HG02840 (cell line): ENCODE measurements at regions not wholly inside any gene's neighbourhood (a gene's known extent, or its start where the extent isn't known, plus 50 kb on each side); places are given as distances from the start of the nearest gene placed in this dataset.
"Not testable (repeated sequence)": the region's sequence is repeated elsewhere in the genome, so short reads cannot be mapped to it uniquely, and the experiment has no call there.

Experiments used
- ATAC-seq: cut with Tn5 transposase; IDR thresholded peaks from one replicate; pipeline ENCODE4 v1.9.1; 2021; ENCODE audit warnings: mild to moderate bottlenecking, moderate library complexity, moderate number of reproducible peaks; ENCODE audit not compliant: unreplicated experiment, low FRiP score

DNA sequence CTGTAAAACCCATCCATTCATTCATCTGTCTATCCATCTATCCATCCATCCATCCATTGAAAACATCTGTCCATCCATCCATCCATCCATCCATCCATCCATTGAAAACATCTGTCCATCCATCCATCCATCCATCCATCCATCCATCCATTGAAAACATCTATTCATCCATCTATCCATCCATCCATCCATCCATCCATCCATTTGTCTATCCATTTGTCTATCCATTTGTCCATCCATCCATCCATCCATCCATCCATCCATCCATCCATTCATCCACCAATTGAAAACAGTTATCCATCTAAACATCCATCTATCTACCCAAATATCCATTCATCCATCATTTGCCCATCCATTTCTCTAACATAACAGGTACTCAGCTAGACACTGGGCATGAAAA is 145.3 kb upstream of the TBX3 start:
- ATAC-seq: not testable (repeated sequence)

DNA sequence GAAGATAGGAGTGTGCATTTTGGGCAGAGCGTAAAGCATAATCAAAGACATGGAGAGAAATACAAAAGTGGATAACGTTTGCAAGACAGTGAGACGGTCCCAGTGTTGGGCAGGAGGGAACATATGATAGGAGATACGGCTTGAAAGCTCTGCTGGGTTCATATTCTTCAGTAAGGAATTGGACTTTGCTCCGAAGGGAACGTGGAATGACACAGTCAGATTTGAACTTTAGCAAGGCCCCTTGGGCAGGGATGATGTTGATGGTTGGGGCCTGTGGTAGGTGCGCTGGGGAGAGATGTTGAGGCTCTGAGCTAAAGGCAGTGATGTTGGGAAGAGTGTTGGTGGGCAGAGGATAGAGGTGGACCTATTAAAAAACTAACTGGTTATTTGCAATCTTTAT is 143.5 kb upstream of the TBX3 start:
- ATAC-seq: no peak

DNA sequence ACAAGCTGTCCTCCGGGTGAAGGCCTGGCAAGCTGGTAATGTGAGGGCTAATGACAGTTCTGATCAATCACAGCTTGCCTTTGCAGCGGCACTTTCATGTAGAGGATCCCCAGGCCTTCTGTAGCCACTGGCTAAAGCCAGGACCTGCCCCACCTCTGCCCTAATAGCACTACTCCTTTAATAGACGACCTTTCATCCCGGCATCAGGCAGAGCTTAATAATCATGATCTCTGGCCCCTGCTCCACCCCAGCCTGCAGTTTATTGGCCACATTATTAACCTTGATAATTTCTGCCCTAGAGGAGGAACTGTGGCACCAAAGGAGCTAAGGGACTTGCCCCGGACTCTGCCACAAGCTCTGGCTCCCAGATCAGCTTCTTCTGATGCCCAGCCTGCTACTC is 142.3 kb upstream of the TBX3 start:
- ATAC-seq: no peak

DNA sequence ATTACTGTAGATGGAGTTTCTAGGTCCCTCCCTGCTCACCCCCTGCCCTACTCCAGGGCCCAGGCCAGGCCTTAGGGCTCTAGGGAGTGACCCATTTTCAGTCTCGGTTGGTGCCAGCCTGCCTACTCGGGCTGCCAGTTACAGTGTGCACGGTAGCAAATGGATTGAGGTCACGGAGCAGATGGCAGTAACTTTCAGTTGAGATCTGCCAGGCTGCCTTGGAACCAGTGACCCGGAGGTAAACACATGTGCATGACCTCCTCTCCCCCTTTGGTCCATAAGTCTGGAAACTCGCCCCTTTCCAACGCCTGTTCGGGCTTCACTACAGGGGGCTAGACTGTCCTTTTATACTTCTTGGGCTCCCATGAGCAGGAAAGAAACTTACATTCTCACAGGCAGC is 139.7 kb upstream of the TBX3 start:
- no peak for ATAC-seq

DNA sequence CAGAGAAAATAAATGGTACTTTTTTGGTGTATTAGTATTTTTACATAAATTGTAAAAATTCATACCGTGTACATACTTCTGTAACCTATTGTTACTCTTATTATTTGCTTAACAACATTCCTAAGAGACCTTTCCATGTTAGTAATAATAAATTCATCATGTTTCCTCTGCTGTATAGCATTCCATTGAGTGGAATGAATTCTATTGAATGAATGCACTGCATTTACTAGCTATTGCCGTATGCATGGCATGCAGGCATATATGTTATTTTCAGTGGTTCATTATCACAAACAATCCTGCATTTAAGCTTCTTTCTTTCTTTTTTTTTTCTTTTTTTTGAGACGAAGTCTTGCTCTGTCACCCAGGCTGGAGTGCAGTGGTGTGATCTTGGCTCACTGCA is 137.6 kb upstream of the TBX3 start:
- no peak for ATAC-seq

DNA sequence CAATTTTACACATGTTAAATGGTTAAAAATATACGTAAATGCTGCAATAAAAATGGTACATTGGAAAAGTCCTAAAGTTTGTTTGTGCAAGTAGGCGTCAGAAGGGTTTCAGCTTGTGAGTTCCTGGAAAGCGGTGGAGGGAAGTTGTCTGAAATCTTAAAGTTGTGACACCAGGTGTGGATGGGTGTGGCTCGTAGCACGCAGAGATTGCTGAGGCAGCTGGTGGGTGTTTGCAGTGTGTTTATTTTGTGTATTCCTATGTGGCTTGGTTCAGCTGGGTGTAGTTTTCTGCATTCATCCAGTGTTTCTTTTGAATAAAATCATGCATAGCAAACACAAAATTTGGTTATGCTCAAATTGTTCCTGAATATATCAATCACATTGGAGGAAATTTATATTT is 136.8 kb upstream of the TBX3 start:
- no peak for ATAC-seq

DNA sequence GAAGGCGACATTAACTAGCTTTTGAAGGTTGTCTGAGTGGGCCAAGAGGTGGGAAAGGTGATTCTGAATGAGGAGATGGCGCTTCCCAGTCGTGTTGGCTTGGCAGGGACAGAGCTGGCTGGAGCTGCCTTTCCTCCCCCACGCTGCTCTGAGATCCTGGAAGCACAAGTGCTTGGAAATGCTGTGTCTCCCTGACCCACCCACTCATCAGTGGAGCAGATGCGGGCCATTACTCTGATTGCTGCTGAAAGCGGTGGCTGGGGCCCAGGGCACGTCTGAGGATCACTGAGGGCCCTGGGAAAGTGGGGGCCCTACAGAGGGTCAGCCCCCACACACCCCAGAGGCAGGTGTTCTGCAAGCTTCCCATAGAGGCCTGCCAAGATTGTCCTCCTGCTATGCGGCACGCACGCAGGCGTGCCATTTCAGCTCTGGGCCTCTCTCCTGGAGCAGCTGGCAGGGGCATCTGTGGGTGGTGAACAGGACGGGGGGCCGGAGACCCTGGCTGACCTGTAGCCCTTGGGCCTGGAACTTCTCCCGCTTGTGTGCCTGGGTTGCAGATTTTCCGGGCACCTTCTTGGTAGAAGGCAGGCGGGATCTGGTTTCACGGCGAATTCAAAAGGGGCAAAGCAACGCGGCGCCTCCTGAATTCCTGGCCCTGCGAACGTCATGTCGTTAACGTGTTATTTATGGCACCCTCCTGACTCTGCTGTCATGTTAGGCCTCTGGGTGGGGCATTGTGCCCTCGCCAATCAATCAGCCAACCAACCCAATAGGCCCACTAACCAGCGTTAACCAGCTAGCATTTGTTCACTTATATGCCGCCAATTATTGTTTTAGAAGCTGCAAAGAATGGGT is 133.8 kb upstream of the TBX3 start:
- ATAC-seq: no peak

DNA sequence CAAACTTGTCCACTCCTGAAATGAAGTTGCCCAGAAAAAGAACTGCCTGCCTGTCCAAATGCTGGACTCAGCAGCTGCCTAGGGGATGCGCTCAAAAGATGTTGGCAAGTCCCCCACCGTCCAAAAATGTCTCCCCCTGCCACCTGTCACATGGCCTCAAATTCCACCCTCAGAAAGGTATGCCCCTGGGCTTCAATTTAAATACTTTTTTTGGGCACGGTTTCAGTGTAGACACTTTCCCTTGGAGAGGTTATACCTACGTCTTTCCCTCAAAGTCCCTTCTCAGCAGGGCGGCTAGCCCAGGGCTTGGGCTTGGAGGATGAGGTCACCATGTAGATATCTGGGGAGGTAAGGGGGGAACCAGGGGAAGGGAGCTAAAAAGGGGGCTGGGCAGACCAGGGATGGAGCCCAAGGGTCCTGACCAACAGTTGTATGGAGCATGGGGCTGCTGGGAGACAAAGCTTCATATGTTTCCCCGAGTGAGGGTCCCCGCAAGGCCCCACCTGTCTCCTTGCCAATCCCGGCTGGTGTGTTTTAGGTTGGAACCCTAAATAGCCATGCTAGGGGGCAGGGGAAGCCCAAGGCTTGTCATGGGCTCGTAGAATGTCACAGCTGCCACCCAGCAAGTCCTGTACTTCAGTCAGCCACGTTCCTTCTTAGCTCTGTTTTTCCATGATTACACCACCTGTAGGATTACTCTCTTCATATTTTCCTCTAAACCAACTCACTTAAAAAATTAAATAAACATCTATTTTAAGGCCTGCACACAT is 131.2 kb upstream of the TBX3 start:
- no peak for ATAC-seq

DNA sequence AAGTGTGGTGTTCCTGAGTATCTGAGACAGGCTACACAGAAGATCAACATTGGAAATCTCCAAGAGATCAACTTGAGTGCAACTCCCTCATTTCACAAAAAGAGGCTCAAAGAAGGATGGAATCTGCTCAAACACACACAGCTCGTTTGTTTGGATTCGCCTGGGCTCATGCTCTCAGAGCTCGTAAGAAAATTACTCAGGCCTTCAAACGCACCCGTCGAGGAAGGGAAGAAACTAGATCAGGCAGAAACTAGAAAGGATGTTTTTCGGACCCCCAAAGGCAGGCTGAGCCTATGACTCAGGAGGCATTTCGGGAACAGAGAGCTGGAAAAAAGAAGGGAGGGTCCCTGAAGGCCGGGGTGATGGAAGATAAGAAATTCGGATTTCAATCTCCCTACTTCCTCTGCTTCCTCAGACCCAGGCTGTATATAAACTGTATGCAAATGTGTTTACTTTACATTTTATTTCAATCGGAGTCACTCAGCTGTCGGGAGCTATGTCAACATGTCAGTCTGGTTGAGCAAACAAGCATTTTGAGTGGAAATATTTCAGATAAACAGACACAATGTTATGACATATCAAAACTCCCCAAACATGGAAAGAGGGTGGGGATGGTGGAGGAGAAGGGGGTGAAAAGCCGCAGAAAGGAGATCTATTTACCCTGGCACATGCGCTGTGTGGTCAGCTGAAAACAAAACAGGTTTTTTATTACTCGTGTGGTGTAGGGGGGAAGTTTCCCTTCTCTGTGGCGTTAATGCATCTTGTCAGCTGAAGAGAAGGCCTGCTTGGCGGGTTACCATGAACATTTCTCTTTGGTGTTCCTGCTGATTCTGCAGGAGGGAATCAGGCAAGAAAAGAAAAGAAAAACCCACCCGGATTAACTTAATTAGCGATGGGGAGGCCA is 129.1 kb upstream of the TBX3 start:
- no peak for ATAC-seq

DNA sequence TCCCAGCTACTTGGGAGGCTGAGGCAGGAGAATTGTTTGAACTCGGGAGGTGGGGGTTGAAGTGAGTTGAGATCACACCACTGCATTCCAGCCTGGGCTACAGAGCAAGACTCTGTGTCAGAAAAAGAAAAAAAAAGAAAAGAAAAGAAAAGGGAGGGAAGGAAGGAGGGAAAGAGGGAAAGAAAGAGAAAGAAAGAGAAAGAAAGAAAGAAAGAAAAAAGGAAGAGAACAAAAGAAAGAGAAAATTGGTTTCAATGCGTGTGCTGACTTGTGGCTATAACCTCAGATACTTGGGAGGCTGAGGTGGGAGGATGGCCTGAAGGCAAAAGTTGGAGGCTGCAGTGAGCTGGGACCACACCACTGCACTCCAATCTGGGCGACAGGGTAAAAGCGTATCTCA is 128.4 kb upstream of the TBX3 start:
- ATAC-seq: no peak

DNA sequence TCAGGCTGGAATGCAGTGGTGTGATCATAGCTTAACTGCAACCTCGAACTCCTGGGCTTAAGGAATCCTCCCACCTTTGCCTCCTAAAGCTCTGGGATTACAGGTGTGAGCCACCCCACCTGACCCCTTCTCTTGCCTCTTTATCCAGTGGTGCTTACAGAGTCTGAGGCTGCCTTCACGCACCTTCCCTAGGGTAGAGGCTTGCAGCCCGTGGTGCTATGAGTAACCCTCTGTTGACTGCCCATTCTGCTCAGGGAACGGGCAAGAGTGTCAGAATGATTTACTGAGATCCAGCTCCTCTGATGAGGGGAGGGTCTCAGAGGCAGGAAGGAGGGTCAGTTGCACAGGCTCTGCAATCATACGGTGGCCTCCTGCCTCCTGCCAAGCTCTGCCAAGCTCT is 125.1 kb upstream of the TBX3 start:
- ATAC-seq: no peak

DNA sequence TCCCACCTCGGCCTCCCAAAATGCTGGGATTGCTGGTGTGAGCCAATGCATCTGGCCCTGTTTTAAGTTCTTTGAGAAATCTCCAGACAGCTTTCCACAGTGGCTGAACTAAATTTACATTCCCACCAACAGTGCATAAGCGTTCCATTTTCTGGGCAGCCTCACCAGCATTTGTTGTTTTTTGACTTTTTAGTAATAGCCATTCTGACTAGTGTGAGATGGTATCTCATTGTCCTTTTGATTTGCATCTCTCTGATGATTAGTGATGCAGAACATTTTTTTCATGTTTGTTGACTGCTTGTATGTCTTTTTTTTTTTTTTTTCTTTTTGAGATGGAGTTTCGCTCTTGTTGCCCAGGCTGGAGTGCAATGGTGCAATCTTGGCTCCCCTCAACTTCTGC is 117.4 kb upstream of the TBX3 start:
- not testable (repeated sequence) for ATAC-seq

DNA sequence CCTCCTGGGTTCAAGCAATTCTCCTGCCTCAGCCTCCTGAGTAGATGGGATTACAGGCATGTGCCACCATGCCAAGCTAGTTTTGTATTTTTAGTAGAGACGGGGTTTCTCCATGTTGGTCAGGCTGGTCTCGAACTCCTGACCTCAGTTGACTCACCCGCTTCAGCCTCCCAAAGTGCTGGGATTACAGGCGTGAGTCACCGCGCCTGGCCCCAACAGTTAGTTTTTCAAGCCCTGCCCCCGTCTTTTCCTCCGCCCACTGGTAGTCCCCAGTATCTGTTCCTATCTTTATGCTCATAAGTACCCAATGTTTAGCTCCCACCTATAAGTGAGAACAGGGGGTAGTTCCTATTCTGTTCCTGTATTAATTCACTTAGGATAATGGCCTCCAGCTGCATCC is 116.6 kb upstream of the TBX3 start:
- ATAC-seq: not testable (repeated sequence)

DNA sequence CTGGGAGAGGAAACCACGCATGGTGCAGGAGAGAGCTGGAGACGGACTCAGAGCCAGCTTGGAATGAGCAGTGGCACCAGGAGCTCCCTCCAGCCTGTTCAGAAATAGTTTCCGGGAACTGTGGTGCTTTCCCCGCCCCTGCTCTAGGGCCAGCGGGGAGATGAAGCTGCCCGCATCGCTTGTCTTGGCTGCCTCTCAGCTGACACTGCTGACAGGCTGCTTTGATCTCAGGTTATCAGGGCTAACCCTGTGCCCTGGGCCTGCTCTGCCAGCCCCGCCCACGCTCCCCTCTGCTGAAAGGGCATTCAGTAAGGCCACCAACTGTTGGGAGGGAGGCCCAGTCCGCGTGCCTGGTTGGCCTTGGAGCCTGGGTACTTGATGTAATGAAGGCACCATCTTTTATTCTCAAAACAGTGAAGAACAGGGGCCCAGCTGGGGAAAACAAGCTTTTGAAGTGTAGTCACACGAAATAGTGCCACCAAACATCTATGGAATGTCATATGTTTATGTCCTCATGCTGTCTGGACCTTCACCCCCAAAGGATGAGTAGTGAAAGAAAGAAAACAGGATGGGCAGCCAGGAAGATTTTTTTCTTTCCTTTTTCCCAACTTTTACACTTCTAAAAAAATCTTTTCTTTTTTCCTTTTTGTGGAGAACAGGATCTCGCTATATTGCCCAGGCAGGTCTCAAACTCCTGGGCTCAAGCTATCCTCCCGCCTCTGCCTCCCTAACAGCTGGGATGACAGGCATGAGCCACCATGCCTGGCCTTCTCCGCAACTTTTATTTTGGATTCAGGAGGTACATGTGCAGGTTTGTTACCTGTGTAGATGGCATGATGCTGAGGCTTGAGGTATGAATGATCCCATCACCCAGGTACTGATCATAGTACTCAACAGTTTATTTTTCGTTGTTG is 115.9 kb upstream of the TBX3 start:
- no peak for ATAC-seq

DNA sequence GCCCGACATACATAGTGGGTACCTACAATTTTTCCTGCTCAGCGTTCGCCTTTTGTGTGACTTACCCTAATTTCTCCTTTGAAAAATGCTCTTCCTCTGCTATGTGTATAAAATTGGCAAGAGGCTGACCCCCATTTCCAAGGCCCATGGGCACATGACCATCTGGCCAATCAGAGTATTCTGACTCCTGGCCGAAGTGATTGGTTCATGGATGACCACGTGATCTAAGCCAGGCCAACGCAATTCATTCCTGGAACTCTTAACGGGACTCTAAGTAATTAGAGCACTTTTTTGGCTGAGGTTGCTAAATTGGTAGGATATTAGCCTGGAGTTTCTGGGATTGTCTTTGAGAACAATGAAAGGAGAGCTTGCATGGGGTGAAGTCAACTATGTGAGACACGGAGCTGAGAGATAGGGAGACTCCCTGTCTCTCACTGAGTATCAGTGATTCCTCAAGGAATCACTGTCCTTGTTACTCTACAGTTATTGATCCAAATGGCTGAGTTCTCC is 110.1 kb upstream of the TBX3 start:
- no peak for ATAC-seq

DNA sequence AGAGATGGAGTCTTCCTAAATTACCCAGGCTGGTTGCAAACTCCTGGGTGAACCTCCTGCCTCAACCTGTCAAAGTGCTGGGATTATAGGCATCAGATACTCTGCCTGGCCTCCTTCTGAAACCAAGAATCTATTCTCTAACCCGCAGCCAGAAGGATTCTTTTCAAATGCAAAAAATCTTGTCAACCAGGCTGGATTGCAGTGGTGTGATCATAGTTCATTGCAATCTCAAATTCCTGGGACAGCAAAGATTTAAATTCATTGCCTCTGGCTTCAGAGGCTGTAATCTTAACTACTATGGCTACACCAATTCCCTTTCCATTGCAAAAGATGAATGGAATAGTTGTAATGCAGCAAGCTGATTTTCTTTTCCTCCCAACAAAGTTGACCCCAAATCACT is 106.3 kb upstream of the TBX3 start:
- no peak for ATAC-seq

DNA sequence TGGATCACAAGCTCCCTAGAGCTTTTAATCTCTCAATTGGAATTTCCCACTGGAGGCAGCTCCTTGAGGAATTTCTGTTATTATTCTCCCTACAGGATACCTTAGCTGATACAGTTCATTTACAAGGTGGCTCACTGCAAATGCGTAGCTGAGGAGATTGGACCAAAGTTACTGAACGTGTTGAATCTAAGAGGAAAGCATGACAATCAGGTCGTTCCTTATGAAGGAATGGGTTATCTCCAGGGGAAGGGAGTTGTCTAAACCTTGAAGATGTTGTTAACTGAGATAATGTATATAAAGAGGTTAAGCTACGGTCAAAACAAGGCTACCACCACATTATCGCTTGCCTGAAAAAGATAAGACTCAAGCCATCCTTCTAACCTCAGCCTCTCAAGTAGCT is 105.8 kb upstream of the TBX3 start:
- ATAC-seq: no peak

DNA sequence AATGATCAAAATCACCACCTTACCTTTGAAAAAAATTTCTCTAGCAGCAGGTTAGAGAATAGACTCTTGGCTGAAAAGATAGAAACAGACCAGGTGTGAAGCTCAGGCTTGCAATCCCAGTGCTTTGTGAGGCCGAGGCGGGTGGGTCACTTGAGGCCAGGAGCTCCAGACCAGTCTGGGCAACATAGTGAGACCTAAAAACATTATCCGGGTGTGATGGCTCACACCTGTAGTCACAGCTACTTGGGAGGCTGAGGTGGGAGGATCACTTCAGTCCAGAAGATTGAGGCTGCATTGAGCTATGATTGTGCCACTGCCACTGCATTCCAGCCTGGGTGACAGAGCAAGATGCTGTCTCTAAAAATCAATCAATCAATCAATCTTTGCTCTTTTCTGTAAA is 105.3 kb upstream of the TBX3 start:
- no peak for ATAC-seq

DNA sequence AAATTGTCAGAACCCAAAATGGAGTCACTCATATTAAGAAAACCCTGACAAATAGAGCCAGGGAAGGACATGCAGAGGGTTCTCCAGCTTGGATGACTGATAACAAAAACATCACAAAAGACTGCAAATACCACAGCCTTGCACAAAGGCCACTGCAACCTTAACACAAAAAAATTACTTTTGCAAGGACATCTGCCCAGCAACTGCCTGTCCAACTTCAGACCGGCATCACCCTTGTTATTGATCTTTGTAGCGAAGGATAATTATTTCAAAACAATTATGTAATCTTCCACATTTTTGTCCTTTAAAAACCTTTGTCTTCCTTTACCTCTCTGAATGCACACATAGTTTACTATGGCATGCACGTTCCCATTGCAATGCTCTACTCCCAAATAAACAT is 100.6 kb upstream of the TBX3 start:
- no peak for ATAC-seq
